HUES6 (cell line): ENCODE measurements at regions not wholly inside any gene's neighbourhood (a gene's known extent, or its start where the extent isn't known, plus 50 kb on each side); places are given as distances from the start of the nearest gene placed in this dataset.

Experiments
- H3K27ac ChIP-seq: 2 replicates; pipeline ENCODE4 v1.7.0; 2013; ENCODE audit warnings: low read depth, mild to moderate bottlenecking, low read length, inconsistent platforms
- H3K27me3 ChIP-seq: 2 replicates; pipeline ENCODE4 v1.6.1; 2013; ENCODE audit warnings: low read length; ENCODE audit not compliant: control insufficient read depth, insufficient read depth
- H3K36me3 ChIP-seq: 2 replicates; pipeline ENCODE4 v1.6.1; 2013; ENCODE audit warnings: low read length; ENCODE audit not compliant: control insufficient read depth, insufficient read depth
- H3K4me1 ChIP-seq: 2 replicates; pipeline ENCODE4 v1.6.1; 2013; ENCODE audit warnings: low read length; ENCODE audit not compliant: control insufficient read depth, insufficient read depth
- H3K4me3 ChIP-seq: 2 replicates; pipeline ENCODE4 v1.5.1; 2013; ENCODE audit warnings: low read depth, low read length
- H3K9ac ChIP-seq: one replicate; pipeline ENCODE4 v1.6.1; 2013; ENCODE audit warnings: mild to moderate bottlenecking, low read length
- H3K9me3 ChIP-seq: 2 replicates; pipeline ENCODE4 v1.6.1; 2013; ENCODE audit warnings: low read depth, low read length; ENCODE audit not compliant: control insufficient read depth, insufficient read depth

DNA sequence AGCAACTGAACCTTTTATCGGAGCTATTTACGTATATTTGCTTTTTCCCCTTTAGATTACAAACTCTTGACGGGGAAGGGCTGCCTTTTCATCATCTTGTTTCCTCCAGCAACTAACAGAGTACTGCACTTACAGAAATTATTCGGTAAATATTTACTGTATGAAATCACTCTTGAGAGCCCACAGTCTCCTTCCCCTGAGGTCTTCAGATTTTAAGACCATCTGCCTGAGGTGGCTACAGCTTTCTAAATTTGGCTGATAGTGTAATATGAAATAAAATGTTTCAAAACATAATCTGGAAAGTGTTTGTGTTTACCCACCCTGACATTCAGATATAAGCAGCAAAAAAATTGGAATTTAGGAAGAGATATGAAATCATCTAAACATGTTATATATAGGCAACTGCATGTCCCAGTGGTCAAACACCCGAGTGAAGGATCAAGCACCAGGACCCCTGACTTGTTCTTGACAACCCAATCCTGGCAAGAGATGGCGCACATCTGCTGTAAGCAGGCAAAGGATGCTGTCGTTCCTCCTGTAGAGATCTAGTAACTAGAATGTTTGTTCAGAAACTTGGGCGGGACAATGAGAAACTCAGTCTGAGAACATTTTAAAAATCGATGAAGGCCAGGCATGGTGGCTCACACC lies 60.9 kb downstream of the SIPA1L2 start:
- no peak overlapping the region for H3K27ac ChIP-seq

DNA sequence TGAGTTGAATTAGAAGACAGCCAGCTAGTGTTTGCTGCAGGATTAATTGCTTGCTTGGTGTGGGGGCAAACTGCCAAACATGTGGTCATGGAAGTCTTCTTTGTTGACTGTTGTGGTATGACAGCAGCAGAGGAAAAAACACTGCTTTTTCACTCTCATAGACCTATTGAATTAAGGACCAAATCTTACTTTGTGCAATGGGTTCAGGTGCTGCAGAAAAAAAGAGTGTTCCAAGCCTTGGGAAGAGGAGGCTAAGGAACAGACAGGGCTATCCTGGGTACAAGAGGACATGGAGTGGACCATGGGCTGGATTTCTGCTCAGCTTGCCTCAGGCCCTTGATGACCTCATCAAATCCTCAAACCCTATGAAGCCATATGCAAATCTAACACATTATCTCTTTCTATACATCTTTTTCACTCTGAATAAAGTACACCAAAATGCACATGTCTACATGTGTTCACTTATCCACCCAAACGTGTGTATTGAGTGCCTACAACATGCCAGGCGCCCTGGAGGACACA lies 61.5 kb downstream of the SIPA1L2 start:
- H3K9me3 ChIP-seq: no peaks in the 10 kb centered on the region
- peaks cover 48% of the 10 kb centered on the region for H3K4me1 ChIP-seq
- no peak overlapping the region for H3K27ac ChIP-seq
- H3K4me3 ChIP-seq: no peak overlapping the region
- H3K27me3 ChIP-seq: no peaks in the 10 kb centered on the region
- H3K36me3 ChIP-seq: no peaks in the 10 kb centered on the region
- no peak overlapping the region for H3K9ac ChIP-seq

More for the DNA sequence above, 60.9 kb downstream of the SIPA1L2 start:
- H3K4me3 ChIP-seq: no peak overlapping the region
- no peaks in the 10 kb centered on the region for H3K36me3 ChIP-seq
- peaks cover 54% of the 10 kb centered on the region for H3K4me1 ChIP-seq
- no peaks in the 10 kb centered on the region for H3K27me3 ChIP-seq
- H3K9me3 ChIP-seq: no peaks in the 10 kb centered on the region
- no peak overlapping the region for H3K9ac ChIP-seq

DNA sequence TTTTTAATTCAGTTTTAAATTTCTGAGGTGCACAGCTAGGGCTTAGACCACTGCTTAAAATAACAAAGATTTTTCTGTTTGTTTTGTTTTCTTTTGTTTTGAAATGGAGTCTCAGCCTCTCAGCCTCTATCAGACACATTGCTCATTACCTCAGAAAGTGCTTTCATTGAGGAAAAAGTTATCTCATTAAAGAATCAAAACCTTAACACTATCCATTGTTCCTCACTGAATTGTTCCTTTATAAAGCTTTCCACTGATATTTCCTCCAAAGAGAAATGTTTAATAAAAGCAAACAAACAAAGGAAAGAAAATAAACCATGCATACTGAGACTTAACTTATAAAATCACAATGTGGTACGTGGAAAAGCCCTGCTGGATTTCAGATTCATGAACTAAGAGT lies 63.8 kb downstream of the SIPA1L2 start:
- H3K36me3 ChIP-seq: no peaks in the 10 kb centered on the region
- H3K4me1 ChIP-seq: peaks cover 45% of the 10 kb centered on the region; the same call in 1 of the 2 replicates
- H3K27ac ChIP-seq: no peak overlapping the region
- no peaks in the 10 kb centered on the region for H3K27me3 ChIP-seq
- no peak overlapping the region for H3K9ac ChIP-seq
- H3K4me3 ChIP-seq: no peak overlapping the region
- H3K9me3 ChIP-seq: no peaks in the 10 kb centered on the region

DNA sequence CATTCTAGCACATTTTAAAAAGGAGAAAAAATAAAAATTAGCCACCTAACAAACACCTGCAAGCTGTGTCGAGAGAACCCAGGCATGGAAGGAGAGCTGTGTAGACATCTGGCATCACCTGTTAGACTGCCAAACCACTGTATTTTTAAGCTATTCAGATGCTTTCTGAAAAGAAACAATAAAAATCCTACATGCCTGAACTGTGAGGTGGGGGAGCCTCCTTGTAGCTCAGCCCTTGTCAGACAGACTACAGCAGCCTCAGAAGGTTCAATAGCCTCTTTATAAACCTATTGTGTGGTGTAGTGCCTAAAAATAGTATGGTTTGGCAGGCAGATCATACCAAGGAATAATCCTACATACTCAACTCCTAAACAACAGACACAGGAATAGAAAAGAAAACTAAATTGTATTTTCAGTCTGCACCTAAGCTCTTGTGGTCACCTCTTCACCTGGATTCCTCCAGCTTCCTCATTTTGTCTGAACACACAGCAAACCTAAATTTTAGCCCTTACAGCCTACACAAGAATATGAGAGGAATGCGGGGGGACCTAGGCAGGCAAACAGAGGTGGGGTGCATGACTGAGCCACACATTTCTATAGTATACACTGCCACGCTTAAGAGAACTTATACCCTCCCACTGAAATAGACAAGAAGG lies 67.0 kb downstream of the SIPA1L2 start:
- H3K27ac ChIP-seq: no peak overlapping the region
- H3K4me1 ChIP-seq: peaks cover 64% of the 10 kb centered on the region
- H3K36me3 ChIP-seq: no peaks in the 10 kb centered on the region
- no peaks in the 10 kb centered on the region for H3K9me3 ChIP-seq
- no peak overlapping the region for H3K4me3 ChIP-seq
- H3K9ac ChIP-seq: no peak overlapping the region
- H3K27me3 ChIP-seq: no peaks in the 10 kb centered on the region

DNA sequence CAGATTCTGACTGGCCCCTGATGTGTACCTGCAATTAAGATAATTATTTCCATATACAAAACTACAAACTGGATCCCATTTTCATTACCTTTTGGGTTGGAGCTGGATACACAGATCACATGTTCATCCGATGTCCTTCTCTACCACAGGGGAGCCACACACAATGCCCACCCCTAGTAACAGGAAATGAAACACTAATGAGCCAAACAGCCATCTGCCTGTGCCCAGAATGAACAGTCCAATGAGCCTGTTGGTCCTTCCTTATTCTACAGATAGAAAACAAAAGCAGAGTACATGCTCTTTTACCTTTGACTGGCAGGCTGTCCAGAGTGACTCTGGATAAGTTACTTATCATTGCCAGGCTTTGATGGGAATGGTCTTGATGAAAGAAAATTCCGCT lies 68.6 kb downstream of the SIPA1L2 start:
- no peak overlapping the region for H3K4me3 ChIP-seq
- H3K27me3 ChIP-seq: no peaks in the 10 kb centered on the region
- no peaks in the 10 kb centered on the region for H3K36me3 ChIP-seq
- H3K9ac ChIP-seq: no peak overlapping the region
- H3K9me3 ChIP-seq: no peaks in the 10 kb centered on the region
- H3K4me1 ChIP-seq: peaks cover 67% of the 10 kb centered on the region
- H3K27ac ChIP-seq: no peak overlapping the region

DNA sequence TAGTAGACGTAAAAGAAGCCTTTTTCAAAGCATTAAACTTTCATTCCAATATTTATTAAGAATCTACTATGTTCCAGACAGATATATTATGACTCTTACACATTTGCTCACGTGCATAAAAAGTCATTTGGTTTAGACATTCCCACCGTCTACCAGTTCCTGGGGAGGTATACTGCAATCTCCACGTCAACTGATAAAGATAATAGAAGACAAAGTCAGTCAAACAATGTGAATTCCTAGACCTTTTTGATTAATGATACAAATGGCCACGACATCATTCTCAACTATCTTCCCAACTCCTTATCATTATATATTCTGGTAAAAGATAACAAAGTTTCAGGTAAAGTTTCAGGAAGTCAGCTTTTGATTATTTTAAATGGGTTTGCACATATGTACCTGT lies 69.0 kb downstream of the SIPA1L2 start:
- Histone ChIP-seq H3K4me3 (no peak overlapping the region), H3K27ac (no peak overlapping the region), H3K4me1 (peaks cover 67% of the 10 kb centered on the region), H3K36me3 (no peaks in the 10 kb centered on the region), H3K27me3 (no peaks in the 10 kb centered on the region), H3K9me3 (no peaks in the 10 kb centered on the region), H3K9ac (no peak overlapping the region)

DNA sequence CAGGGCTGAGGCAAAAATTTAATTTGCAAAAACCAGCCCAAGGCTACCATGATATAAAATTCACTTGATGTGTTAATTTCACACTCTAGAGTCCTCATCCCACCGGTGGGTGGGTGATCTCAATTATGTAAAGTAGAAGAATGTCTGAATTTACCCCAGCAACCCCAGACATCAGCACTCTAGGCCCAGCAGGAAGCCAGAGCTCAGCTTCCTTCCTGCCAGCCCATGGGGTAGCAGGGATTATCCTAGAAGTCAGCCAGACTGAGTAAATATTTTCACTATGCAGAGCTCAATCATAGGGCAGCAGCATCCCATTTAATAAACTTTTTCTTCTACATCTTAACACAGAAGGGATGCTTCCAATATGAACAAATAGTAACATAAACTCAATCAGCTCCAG lies 71.0 kb downstream of the SIPA1L2 start:
- Histone ChIP-seq H3K9me3 (no peaks in the 10 kb centered on the region), H3K4me1 (peaks cover 81% of the 10 kb centered on the region), H3K9ac (peak overlapping the region; percentile 53), H3K36me3 (no peaks in the 10 kb centered on the region), H3K27ac (peak overlapping the region; percentile 83; the same call in 1 of the 2 replicates), H3K4me3 (no peak overlapping the region; the same call in 1 of the 2 replicates), H3K27me3 (no peaks in the 10 kb centered on the region)

DNA sequence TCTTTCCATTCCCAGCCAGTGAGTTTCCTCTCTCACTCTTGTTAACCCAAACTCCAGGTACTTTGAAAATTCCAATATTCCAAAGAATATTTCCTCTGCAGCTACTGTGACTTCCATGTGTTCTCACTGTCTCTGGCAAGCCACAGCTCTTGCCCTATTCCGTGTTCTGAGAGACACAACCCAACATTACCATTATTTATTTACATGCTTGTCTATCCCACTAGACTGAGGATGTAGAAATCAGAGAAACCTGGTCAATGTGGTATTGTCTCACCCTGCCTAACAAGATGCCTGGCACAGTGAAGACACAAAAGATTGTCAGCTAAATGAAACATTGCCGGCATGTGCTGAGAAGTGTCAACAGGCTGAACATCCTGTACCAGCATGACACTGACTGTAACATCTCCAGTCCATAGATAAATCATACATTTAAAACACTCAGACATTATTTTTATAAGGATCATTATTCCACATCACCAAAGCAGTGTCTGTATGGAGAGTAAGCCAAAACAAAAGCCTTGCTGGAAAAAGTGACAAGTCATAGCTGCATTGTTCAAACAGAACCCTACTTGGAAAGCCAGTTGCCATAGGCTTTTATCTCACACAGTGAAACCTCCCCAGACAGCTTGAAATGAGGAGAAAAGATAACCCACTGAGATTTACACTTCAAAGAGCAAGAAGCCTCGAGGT lies 72.3 kb downstream of the SIPA1L2 start:
- Histone ChIP-seq H3K4me1 (peaks cover 90% of the 10 kb centered on the region), H3K9ac (peak overlapping the region; percentile 53), H3K27ac (peak overlapping the region; percentile 4; the same call in 1 of the 2 replicates), H3K9me3 (no peaks in the 10 kb centered on the region), H3K36me3 (no peaks in the 10 kb centered on the region), H3K4me3 (no peak overlapping the region), H3K27me3 (no peaks in the 10 kb centered on the region)

DNA sequence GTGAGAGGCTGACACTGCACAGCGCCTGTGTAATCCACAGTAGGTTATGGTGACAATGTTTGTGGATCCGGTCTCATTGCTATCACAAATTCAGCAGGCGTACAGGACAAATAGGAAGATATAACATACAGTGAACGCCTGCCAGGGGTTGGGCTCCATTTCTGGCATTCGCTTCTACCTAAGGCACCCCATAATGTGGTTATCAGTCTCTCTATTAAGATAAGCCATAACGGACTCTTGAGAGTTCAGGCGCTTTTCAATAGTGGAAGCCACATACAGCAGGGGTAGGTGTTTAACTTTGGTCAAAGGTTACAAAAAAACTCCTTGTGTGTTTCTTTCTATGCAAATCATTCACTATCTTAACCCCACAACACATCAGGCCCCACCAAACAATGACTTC lies 72.8 kb downstream of the SIPA1L2 start:
- H3K36me3 ChIP-seq: no peaks in the 10 kb centered on the region; the same call in 1 of the 2 replicates
- H3K4me3 ChIP-seq: no peak overlapping the region
- H3K4me1 ChIP-seq: peaks cover 90% of the 10 kb centered on the region
- no peaks in the 10 kb centered on the region for H3K9me3 ChIP-seq
- peak overlapping the region; percentile 4; the same call in 1 of the 2 replicates for H3K27ac ChIP-seq
- H3K9ac ChIP-seq: peak overlapping the region; percentile 44
- no peaks in the 10 kb centered on the region for H3K27me3 ChIP-seq

DNA sequence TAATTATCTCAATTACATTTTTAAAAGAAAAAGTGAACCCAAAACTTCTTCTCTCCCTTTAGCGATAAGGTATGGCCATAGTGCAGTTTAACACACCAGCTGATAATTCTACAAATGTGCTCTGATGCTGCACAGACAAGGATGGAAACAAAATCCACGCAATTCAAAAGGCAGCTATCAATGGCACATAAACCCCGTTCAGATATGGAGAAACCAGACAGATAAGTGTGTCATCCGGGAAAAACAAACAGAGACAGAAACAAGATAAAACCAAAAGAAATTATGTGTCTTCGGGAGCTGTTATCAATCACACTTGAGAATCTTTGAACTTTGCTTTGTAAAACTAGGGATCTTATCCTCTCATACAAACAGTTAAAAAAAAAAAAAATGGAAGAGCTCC lies 73.6 kb downstream of the SIPA1L2 start:
- Histone ChIP-seq H3K4me1 (peaks cover 86% of the 10 kb centered on the region), H3K27ac (peak overlapping the region; percentile 4; the same call in 1 of the 2 replicates), H3K9me3 (no peaks in the 10 kb centered on the region), H3K27me3 (no peaks in the 10 kb centered on the region), H3K4me3 (no peak overlapping the region), H3K9ac (peak overlapping the region; percentile 53), H3K36me3 (no peaks in the 10 kb centered on the region; the same call in 1 of the 2 replicates)
